GM19463 (cell line): ENCODE measurements at regions not wholly inside any gene's neighbourhood (a gene's known extent, or its start where the extent isn't known, plus 50 kb on each side); places are given as distances from the start of the nearest gene placed in this dataset.
"Not testable (repeated sequence)": the region's sequence is repeated elsewhere in the genome, so short reads cannot be mapped to it uniquely, and the experiment has no call there.

Experiments used
- ATAC-seq: cut with Tn5 transposase; IDR thresholded peaks from one replicate; pipeline ENCODE4 v1.9.1; 2021; ENCODE audit warnings: mild to moderate bottlenecking, moderate library complexity; ENCODE audit not compliant: unreplicated experiment

DNA sequence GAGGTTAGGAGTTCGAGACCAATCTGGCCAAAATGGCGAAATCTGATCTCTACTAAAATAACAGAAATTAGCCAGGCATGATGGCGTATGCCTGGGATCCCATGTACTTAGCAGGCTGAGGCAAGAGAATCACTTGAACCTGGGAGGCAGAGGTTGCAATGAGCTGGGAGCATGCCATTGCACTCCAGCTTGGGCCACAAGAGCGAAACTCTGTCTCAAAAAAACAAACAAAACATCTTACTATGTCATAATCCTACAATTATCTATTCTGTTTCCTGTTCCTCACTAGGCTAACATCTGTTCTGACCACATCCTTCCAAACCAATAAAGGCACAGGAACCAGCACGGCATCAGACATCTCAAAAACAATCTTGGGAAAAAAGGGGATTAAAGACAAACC, 361.8 kb upstream of the UBE2E3 start:
- no peak for ATAC-seq

DNA sequence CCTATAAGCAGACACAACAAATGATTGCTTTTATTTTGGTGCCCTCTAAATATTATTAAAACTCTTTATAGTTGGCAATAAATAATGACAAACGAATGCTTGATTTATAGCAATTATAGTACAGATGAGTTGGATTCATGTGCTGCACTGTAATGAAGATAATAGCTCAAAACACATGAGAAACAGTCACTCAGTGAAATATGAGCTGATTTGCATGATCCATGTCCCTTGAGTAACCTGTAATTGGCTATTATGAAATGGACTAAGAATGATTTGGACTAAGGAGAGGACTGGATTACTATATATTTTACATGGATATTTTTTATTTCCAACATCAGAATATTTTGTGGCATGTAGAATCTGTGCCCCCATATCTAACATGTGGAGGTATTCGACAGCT, 365.6 kb upstream of the UBE2E3 start:
- no peak for ATAC-seq

DNA sequence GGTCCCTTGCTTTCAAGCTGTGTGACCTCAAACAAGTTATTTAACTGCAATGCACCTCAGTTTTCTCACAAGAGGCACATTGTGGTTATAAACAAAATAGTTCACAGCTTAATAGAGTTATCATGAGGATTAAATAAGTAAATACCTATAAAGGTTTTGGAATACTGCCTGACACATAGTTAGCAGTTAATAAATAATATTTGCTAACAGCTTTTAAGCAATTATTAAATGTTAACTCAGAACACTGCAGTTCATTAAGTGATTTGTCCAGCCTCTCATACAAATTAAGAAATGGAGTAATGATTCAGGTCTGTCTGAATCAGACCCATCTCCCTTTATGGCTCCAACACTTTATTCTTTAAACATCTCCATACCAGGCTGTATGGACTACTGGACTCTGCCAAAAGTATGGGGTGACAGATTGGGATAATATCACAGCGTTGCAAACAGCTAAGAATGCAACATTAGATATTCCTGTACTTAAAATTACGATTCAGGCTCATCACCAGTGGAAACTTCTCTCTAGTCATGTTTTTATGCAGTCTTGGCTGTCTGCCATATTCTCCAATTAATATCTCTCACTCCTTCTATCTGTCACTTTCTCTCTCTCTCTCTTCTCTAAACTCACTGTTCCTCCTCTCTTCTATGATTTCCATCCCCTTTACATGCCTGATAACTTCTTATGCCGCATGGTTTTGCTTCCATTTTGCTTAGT, 370.6 kb upstream of the UBE2E3 start:
- ATAC-seq = no peak

DNA sequence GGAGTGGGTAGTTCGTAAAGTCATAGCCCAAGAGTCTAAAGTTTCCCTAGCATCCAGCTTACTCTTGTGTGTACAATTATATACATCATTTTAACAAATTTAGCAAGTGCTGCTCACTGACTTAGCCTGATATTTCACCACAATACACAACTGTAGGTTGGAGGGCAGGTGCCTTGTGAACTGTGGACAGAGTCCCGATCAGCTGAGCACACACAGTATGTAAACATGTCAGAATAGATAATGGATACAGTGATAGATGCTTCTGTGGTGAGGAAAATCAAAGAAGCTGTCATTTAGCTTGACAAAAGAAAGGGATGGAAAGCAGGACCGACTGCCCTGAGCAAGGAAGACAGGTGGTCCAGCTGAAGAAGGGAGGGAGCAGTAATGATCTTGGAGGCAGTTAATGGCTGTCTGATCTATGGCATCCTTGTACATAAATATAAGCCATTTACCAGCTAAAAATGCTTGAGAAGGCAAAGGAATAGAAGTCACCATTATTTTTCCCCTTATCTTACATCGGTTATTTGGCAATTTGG, 372.8 kb upstream of the UBE2E3 start:
- ATAC-seq = no peak

DNA sequence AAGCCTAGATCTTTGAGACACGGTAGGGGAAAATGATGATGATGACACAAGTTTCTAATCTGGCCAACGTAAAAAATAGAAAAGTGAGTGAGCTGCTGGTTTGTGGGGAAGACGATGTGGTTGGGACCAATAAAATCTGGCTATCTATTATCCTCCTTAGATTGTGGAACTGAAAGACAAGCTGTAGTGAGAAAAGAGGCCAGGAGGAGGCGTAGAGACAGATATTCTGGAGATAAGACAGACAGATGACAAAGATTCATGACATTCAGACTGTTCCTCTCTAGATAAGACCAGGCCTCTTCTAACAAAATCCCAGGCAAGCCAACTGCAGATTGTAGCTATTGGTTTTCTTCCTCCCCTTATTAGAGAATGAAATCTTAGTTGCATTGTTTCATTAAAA, 376.3 kb upstream of the UBE2E3 start:
- ATAC-seq = peak; percentile 65

DNA sequence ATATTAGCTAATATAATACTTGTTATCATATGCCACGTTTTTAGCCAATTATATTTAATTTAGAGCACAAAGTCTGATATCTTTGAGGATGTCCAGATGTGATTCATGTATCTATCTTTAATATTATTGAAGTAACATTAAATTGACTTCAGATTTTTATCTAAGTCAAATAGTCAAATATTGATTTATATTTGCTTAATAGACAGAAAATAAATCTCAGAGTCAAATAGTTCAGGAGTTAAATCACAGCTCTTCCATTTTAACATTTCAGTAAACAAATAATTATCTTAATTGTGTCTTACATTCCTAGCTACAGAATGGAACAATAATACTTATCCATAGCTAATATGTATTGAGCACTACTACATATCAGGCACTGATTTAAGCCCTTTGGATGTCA, 379.4 kb upstream of the UBE2E3 start:
- no peak for ATAC-seq

DNA sequence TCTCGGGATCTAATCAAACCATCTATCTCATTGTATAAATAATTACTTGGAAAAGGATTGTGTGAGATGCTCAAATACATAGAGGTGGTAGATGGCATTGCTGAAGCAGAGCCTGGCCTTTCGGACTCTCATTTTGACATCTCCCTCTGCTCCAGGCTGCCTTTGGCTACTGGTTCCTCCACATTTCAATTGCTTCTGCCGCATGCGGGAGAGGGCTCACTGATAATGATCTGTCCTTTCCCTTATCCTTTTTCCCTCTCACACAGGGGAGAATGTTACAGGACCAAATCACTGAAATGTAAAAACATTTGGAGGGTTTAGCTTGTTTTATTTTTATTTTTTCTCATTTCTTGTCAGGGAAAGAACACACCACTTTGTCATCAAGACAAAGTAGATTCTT, 380.6 kb upstream of the UBE2E3 start:
- no peak for ATAC-seq

DNA sequence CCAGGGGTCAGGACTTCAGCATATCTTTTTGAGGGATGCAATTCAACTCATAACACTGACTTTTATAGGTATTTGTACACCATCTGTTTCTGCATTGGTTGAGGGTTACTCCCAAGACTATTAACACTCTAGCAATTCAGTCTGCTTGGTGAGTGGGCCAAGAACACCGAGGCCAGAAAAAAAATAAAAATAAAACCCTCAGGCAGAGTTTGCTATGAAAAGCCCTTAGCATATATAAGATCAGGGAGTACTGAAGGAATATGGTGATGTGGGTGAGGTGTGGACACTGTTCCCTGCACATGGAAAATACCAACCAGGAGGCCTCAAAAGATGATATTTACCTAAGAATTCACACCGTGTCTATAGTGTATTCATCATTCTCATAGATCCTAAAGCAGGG, 383.2 kb upstream of the UBE2E3 start:
- no peak for ATAC-seq

DNA sequence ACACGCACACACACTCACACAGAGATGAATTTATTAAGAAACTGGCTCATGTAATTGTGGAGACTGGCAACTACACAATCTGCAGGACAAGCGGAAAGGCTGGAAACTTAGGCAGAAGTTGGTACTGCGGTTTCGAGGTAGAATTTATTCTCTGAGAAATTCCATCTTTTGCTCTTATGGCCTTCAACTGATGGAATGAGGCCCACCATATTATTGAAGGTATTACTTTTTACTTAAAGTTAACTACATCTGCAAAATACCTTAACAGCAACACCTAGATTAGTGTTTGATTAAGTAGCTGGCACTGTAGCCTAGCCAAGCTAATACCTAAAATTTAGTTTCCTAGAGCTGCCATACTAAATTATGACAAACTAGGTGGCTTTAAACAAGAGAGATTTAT, 384.0 kb upstream of the UBE2E3 start:
- no peak for ATAC-seq

DNA sequence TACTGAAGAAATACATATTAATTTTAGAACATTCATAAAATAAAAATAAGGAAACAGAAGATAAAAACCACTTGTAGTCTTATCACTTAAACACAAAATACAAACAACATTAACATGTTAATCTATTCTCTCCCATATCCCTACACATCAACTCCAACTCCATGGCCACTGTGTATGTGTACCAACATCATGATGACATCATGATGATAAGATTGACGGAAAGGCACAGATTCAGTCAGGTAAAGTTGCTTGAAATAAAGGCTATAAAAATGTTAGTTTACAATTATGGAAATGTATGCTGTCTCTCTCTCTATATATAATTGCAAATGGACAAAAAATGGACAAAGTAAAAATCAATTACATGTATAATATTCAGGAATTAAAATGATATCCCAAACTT, 388.5 kb upstream of the UBE2E3 start:
- ATAC-seq = no peak

DNA sequence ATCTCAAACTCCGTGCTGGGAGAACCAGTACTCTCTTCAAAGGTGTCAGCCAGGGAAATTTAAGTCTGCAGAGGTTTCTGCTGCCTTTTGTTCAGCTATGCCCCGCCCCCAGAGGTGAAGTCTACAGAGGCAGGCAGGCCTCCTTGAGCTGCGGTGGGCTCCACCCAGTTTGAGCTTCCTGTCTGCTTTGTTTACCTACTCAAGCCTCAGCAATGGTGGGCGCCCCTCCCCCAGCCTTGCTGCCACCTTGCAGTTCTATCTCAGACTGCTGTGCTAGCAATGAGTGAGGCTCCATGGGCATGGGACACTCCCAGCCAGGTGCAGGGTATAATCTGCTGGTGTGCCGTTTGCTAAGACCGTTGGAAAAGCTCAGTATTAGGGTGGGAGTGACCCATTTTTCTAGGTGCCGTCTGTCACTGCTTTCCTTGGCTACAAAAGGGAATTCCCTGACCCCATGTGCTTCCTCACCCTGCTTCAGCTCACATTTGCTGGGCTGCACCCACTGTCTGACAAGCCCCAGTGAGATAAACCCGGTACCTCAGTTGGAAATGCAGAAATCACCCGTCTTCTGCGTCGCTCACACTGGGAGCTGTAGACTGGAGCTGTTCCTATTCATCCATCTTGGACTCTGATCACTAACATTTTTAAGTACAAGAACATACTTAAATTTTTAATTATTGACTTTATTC, 389.2 kb upstream of the UBE2E3 start:
- not testable (repeated sequence) for ATAC-seq

DNA sequence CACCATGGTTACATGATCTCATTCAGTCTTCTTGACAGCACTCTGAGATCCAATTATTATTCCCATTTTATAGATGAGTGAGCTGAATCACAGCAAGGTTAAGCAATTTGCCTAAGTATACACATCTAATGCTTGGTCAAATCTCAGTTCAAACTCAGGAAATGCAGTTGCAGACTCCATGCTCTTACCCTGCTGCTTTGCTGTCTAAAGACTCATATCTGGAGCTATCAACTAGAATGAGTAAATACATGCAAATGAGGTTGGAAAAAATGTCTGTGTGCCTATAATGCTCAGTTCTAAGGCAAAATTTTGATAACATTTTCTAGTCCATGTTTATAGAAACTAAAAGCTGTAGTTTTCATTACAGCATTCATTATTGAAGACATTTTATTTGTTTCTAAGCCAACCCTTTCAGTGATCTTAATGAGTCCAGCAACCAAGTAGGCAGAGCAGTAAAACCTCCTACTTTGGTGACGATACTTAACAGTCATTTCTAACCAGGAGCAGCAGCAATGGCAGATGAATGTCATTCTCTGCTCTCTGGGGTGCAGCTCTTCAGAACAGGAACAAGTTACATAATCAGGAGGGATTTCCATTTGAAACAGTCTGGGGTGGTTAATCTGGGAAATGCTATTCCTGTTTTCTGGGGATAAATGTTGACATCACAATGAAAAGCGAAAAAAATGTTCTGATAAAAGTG, 396.8 kb upstream of the UBE2E3 start:
- no peak for ATAC-seq

DNA sequence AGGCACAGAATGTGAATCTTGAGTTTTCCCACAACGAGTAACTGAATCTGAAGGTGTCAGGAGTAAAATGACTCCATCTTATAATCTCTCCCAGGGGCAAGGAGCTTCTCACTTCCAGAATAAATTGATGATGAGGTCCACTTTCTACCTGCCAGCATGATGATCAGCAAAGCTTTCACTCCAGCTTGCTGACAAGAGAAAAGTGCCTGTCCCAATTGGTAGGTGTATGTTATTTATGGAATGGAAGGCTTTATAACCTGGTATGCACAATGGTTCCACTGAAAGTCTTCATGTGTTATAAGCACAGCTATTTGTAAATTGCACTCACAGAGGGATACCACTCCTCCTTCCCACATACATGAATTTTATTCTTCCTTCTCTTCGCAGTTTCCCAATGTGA, 401.0 kb upstream of the UBE2E3 start:
- ATAC-seq = no peak

DNA sequence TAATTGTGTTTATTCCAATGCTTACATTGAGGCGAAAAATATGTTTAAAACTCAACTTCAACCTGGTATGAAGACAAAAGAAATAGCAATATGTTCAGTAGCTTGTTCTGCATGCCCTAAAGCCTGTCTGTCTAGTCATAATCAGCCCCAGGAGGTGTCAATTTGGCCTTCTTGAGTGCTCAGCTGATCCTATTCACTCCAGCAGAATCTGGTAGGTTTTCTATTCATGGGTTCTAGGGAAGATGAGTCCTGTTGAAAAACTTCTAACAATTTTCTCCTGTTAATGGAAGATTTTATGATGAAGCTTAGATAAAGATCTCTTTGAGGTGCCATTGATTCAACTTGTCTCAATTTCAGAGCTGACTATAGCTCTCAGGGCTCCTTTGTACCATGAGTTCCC, 402.0 kb upstream of the UBE2E3 start:
- no peak for ATAC-seq

DNA sequence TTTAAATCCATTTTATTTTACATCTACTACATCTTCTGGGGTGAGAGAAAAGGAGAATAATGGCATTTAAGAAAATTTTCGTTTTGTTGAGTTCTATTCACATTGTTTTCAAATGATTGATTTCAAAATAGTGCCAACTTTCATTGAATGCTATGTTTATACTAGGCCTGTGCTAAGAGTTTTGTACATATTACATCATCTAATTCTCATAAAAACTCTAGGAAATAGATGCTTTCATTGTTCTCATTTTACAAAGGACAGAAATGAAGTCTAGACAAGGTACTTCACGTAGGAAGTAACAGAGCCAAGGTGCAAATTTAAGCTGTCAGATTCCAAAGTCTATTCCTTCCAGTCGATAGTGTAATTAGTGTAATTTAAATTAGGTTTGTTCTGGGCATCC, 402.8 kb upstream of the UBE2E3 start:
- no peak for ATAC-seq

DNA sequence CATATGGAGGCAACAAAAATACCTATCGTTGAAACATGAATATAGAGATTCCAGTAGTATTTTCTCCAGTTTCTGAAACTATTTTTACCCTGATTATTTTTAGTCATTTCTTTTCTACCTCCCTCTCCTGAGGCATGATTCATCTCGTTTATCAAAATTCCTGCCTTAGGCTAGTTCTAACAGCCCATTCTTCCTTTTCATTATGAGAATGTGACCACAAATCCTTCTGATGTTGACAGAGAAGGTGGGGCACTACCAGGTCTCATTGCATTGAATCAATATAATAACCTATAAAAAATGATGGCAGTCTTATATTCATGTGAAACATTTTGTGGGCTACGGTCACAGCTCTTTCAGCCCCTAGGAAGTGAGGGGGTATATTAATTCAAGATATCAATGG, 406.5 kb upstream of the UBE2E3 start:
- ATAC-seq = no peak

DNA sequence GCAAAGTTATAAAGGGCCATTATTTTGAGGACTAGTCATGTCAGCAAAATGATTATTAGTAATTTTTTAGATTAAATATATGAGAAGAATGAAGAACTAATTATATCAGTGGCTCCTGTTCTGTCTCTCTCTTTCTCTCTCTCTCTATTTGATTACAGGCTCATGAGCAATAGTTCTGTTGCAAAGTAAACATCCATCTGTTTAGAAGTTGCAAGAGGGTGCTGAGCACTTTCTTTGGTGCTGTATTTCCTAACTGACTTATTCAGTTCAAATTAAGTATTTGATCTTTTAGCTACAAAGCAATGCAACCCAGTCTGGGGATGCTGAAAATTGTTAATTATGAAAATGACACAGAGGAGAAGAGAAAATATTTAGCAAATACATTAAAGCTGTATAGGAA, 408.1 kb upstream of the UBE2E3 start:
- no peak for ATAC-seq

DNA sequence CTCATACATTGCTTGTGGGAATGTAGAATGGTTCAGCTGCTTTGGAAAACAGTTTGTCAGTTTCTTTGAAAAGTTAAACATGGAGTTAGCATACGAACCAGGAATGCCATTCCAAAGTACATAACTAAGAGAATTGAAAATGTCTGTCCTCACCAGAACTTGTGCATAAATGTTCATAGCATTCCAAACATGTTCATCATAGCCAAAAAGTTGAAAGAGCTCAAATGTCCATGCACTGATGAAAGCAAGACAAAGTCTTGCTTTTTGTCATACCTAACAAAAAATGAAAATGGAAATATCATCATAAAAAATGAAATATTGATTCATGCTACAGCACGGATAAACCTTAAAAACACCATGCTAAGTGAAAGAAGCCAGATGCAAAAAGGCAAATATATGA, 408.8 kb upstream of the UBE2E3 start:
- ATAC-seq = no peak

DNA sequence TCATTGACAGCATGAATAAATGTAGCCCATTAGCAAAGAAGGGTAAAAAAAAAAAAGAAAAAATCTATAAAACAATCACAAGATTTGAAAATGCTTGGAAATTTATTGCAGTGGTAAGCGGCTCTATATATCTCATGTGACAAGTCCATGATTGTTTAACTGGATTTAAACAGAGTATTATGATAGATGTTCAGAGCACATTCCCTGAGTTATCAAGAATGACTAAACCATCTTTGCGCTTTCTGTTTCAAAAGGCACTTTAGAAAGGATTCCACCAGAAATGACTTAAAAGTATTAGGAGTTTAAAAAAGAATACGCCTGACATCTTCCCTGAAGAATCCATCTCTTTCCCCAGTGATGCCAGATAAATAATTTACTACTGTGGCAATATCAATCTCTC, 409.5 kb upstream of the UBE2E3 start:
- no peak for ATAC-seq

DNA sequence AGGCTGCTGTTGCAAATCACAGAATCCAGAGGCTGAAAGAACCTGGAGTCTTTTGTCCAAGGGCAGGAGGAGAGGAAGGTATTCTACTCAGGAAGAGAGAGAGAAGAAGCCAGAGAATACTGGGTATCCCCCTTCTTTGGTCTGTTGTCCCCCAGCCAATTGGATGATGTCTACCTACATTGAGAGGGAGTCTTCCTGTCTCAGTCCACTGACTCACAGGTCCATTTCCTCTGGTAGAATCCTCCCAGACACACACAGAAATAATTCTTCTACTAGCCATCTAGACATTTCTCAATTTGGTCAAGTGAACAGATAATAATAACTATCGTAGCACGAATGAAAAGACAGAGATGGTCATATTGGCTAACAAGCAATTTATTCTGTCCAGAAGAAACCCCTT, 416.4 kb upstream of the UBE2E3 start:
- ATAC-seq = no peak

DNA sequence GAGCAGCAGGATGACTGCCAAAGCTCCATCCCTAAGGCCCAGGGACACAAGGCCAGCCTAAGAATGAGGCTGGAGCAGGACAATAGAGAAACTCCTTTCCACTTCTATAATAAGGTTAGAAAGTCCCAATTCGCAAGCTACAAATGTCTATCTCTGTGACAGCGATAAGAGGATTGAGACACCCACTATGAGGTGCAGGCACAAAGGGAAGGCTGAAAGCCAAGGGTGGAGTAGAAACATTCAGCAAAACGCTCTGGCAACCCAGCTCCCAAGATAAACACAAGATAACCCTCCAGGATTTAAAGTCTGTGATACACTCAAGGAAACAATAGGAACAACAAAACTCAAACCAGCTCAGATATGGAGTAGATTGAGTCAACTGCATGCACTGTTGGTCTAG, 418.0 kb upstream of the UBE2E3 start:
- ATAC-seq = no peak

DNA sequence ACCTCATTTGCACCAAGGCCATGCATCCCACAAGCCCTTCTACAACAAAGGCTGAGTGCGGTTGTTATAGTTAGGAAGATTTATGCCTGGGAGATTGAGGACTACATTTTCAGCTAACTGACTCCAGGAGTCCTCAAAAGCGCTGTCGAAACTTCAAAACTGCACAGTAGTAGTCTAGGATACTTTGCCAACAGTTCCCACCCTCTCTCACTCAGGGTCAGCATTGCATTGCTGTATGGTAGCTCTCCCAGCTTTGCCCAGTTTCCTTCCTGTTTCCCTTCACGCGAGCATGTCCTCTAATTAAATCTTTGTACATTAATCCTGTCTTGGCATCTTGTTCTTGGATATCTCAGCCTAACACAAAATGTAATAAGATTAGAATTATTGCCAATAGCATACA, 420.6 kb upstream of the UBE2E3 start:
- no peak for ATAC-seq
